ENCODE measurements at regions not wholly inside any gene's neighbourhood (a gene's known extent, or its start where the extent isn't known, plus 50 kb on each side); places are given as distances from the start of the nearest gene placed in this dataset.

- no peak for DNase-seq (ENCODE audit: low read depth in 2 of 2)
Observed at GRCh38 chrX:16222151-16222550, 54.9 kb downstream of the MAGEB17 start.

- no peak for DNase-seq (ENCODE audit: low read depth in 2 of 2)
Observed at GRCh38 chrX:16223385-16223784, 56.1 kb downstream of the MAGEB17 start.

GRCh38 chrX:16239211-16239610 is 71.9 kb downstream of the MAGEB17 start:
- DNase-seq (ENCODE audit: low read depth in 2 of 2) = no peak

- DNase-seq (ENCODE audit: low read depth in 2 of 2) = no peak
Observed at GRCh38 chrX:16240231-16240905, 73.1 kb downstream of the MAGEB17 start.

- DNase-seq (ENCODE audit: low read depth in 2 of 2) = no peak
Observed at GRCh38 chrX:16240968-16241367, 73.7 kb downstream of the MAGEB17 start.

- no peak for DNase-seq (ENCODE audit: low read depth in 2 of 2)
Observed at GRCh38 chrX:16250296-16250695, 83.0 kb downstream of the MAGEB17 start.

GRCh38 chrX:16251782-16252181 is 84.5 kb downstream of the MAGEB17 start:
- DNase-seq (ENCODE audit: low read depth in 2 of 2) = no peak

GRCh38 chrX:16258882-16259281 is 91.6 kb downstream of the MAGEB17 start:
- DNase-seq (ENCODE audit: low read depth in 2 of 2) = no peak

- no peak for DNase-seq (ENCODE audit: low read depth in 2 of 2)
Observed at GRCh38 chrX:16267431-16267830, 100.2 kb downstream of the MAGEB17 start.

- no peak for DNase-seq (ENCODE audit: low read depth in 2 of 2)
Observed at GRCh38 chrX:16268206-16268605, 100.9 kb downstream of the MAGEB17 start.

GRCh38 chrX:16278927-16279326 is 111.6 kb downstream of the MAGEB17 start:
- DNase-seq (ENCODE audit: low read depth in 2 of 2) = no peak

GRCh38 chrX:16282209-16282608 is 114.9 kb downstream of the MAGEB17 start:
- no peak for DNase-seq (ENCODE audit: low read depth in 2 of 2)

- DNase-seq (ENCODE audit: low read depth in 2 of 2) = no peak
Observed at GRCh38 chrX:16284842-16285241, 117.6 kb downstream of the MAGEB17 start.

- DNase-seq (ENCODE audit: low read depth in 2 of 2) = no peak
Observed at GRCh38 chrX:16290997-16291396, 123.7 kb downstream of the MAGEB17 start.

GRCh38 chrX:16300831-16301230 is 133.6 kb downstream of the MAGEB17 start:
- no peak for DNase-seq (ENCODE audit: low read depth in 2 of 2)

- no peak for DNase-seq (ENCODE audit: low read depth in 2 of 2)
Observed at GRCh38 chrX:16304751-16305150, 137.5 kb downstream of the MAGEB17 start.

- DNase-seq (ENCODE audit: low read depth in 2 of 2) = no peak
Observed at GRCh38 chrX:16305187-16305586, 137.9 kb downstream of the MAGEB17 start.

- DNase-seq (ENCODE audit: low read depth in 2 of 2) = no peak
Observed at GRCh38 chrX:16307950-16308349, 140.7 kb downstream of the MAGEB17 start.

GRCh38 chrX:16308773-16309172 is 141.5 kb downstream of the MAGEB17 start:
- no peak for DNase-seq (ENCODE audit: low read depth in 2 of 2)

- DNase-seq (ENCODE audit: low read depth in 2 of 2) = no peak
Observed at GRCh38 chrX:16310326-16310725, 143.0 kb downstream of the MAGEB17 start.

GRCh38 chrX:16311671-16312070 is 144.4 kb downstream of the MAGEB17 start:
- no peak for DNase-seq (ENCODE audit: low read depth in 2 of 2)

- DNase-seq (ENCODE audit: low read depth in 2 of 2) = no peak
Observed at GRCh38 chrX:16312761-16313623, 145.7 kb downstream of the MAGEB17 start.

GRCh38 chrX:16316331-16316730 is 149.1 kb downstream of the MAGEB17 start:
- no peak for DNase-seq (ENCODE audit: low read depth in 2 of 2)
